Posterior vena cava (tissue), 2 donors: ENCODE measurements at regions not wholly inside any gene's neighbourhood (a gene's known extent, or its start where the extent isn't known, plus 50 kb on each side); places are given as distances from the start of the nearest gene placed in this dataset.

Source experiments
- DNase-seq: peaks from one replicate; pipeline ENCODE4 v3.0.0-alpha.2; 2020; ENCODE audit warnings: low spot score
- intact Hi-C, 2 donors: fragments of 100-400 bp; cut with DNase I; formaldehyde crosslinking; loops; one replicate each; pipeline versions ENCODE4 v1.14.1 to v1.14.2; 2022 to 2023
- donor health status: DM: yes; HTN: yes; CAD: no.
- donor health status: DM: yes; HTN: yes; CAD: no.

DNA sequence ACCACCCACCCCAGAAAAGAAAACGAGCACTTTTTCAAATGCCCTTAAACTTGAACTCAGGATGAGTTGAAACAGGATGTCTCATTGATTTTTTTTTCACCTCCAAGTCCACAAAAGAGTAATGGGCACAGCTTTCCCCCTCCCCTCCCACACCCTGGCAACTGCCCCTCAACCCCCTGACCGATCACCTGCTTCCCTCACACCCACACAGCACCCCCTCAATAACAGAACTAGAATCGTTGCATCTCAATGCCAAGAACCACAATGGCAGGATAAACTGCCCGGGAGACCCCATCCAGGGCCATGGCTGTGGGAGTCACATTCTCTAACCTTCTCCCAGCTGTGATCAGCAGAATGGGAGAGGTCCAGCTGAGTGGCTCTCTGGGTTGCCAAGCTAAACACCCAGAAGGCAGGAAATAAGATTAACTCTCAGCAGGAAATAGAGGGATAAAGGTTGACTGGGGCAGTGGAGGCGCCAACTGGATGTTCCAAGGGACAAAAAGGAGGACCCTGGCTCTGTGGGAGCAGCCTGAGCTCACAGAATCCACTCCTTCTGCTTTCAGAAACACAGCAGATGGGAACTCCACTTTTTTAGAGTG is 128.0 kb upstream of the SDK2 start:
- intact Hi-C loops, result no loop called here
- peak; percentile 29 for DNase-seq

DNA sequence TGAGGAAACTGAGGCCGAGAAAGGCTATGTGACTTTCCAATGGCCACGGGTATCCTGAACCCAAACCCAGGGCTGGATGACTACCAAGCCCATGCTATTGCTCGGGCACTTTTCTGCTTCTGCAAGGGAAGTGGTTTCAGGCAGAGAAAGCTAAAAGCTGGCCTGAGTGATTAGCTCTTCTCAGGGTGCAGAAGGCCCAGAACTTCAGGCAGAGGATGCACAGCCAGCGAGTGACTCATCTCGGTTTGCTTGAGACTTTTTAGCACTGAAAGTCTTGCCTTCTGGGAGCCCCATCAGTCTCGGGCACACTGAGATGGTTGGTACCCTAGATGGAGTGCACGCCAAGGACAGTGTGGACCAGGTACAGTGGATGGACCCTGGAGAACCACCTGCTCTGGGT is 129.5 kb upstream of the SDK2 start:
- intact Hi-C loops, result no loop called here
- DNase-seq, result peak; percentile 65

DNA sequence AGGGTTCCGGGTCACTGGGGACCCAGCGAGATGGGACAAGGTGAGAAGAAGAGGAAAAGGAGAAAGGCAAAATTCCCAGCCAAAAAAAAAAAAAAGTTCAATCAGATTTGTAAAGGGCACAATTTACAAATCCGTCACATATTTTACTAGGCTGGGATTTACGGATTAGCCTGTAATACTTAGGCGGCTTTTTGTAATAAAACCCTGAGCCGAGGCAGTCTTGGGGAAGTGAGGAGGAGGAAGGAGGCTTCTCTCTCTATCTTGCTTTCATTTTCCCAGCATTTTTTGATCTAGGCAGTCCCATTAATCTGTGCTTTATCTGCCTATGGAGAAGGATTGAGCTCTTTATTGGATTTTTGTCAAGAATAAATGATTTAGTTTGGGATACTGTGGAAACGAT is 130.6 kb upstream of the SDK2 start:
- no peak for DNase-seq
- intact Hi-C loops, result no loop called here

DNA sequence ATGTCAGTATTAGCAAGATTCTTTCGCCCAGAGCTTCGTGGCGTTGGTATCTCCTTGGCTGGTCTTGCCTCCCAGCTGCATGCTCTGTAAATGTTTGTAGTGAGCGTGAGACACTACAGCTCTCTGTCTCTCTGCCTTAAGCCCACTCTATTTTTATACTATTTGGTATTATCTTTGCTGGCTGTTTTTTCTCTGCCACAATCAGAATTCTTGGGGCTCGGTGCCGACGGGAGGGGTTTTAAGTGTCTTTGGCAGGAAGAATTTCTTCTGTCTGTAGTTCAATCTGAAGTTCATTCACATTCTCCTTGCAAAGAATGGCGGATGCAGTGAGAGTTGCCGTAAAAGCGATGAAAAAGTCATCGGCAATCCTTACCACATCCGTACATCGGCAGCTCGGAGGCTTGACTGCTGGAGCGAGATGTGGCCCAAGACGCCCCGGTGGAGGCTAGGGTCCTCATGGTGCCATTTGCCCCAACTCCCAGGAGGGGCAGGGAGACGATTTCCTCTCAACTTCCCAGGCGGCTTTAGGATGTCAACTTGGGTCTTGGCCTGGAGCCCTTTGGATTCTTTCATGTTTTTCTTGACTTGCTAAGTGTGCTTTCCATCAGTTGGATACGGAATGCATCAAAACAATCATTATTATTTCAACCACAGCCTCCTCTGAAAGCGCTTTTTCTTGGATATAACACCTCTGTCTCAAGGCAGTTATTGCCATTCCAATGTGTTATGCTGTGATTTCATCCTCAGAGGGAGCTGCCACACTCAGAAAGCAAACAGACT is 132.3 kb upstream of the SDK2 start:
- no peak for DNase-seq
- intact Hi-C loops, result no loop called here

DNA sequence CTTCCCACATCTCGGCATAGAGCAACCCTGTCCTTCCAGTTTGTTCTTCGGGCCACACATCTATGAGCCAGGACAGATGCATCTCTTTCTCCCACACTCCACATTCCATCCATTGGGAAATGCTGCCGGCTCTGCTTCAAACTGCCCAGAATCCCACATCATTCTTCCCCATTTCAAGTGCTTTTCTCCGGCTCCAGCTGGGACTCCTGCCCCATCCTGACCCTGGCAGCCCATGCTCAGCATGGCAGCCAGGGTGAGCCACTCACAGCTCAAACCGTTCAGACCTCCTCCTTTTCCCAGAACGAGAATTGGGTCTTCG is 132.8 kb upstream of the SDK2 start:
- intact Hi-C loops, result no loop called here
- peak; percentile 64 for DNase-seq

DNA sequence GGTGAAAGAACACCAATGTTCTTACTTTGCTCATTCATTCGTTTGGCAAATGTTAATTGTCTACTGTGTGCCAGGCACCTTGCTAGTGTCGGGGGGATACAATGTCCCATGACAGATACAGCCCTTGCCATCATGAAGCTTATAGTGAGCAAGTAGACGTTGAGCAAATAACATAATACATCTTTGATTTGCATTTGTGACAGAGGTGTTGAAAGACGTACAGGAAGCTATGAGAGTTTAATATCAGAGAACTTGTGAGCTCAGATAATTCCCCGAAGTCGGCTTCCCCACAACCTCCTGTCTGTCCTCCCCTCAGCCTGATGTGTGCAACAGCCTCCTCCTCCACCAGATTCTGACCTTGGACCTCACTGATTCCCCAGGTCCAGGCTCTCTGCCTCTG is 138.0 kb upstream of the SDK2 start:
- intact Hi-C loops, result no loop called here
- DNase-seq, result no peak

DNA sequence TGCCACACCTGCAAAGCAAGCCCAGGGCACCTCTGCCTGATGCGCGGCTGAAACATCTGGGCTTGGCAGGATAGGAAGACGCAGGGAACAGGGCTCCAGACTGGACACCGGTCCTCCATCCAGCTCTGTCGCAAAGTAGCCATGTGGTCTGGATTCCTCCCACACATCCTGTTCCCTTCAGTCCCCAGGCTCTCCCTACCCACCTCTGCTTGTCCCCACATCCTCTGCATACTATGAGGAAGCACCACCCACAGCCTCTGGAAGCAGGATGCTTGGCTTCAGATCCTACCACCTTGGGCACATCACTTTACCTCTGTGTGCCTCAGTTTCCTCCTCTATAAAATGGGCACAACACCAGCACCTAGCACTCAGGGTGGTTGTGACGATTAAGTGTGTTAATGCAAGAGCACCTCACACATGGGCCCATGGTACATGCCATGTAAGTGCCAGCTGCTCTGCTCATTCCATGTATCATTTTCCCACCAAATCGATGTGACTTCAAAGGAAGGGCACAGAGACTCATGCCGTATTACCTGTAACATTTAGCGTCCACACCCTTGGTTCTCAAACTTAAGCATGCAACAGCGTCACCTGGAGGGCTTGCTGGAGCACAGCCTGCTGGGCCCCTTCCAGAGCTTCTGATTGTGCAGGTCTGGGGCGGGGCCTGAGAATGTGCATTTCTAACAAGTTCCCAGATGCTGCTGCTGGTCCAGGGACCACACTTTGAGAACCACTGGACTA is 138.6 kb upstream of the SDK2 start:
- DNase-seq, result peak; percentile 68
- intact Hi-C loops, result no loop called here

DNA sequence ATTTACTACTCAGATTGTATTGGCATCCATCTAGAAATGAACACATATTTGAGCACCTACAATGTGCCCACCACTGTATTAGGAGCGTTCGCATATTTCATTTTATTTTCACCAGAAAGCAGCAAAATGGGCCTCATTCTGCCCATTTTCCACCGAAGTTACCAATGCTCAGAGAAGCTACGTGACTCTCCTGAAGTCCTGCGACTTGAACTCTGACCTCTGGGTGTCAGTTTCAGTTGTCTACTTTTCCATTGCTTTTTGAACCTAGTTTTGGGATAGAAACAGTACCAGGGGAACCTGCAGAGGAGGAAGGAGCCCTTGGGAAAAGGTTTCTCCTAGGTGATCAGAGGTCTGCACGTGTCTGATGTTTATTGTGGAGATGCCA is 139.1 kb upstream of the SDK2 start:
- intact Hi-C loops, result no loop called here
- DNase-seq, result no peak

DNA sequence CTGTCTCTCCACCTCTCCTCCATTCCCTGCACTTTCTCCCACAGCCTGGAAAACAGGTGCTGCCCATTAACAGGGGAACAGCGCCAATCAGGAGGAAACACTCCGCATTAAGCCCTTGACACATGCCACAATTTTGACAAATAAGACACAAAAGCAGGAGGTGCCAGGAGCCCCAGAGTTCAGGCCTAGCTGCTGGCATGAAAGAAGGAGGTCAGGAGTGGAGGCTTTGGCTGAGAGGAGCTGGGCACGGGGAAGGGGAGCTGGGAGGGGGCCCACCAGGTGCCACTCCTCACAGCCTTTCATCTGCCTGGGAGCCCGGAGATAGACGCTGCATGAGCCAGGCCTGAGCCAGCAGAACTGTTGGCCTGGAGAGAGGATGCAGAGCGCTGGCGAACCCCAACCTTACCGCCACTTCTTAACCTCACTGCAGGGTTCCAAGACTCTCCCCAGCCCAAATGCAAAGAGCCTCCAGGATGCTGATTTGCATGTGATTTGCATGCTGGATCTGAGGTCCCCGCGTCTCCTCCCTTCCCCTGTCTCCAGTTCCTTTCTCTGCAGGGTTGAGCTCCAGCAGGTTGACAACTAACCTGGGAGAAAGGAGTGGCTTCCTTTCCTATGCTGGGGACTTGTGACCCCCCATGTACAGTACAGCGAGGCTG is 139.8 kb upstream of the SDK2 start:
- intact Hi-C loops, result no loop called here
- DNase-seq, result peak; percentile 71

DNA sequence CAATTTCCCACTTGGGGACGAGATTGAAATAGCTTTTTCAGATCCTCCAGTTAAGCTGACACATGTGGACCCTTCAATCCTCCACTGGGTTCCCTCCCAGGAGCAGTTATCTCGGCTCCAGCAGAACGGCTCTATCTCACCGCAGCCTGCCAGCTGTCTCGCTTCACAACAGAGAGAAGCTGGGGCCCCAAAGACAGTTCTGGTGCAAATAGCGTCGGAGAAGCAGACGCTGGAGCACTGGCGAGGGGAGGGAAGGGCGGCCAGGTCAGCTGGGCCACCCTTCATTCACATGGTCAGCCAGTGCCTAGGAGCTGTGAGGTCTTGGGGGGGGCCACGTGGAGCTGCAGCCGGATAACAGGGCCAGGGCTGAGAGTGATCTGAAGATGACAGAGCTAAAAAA is 141.3 kb upstream of the SDK2 start:
- no peak for DNase-seq
- intact Hi-C loops, result no loop called here

DNA sequence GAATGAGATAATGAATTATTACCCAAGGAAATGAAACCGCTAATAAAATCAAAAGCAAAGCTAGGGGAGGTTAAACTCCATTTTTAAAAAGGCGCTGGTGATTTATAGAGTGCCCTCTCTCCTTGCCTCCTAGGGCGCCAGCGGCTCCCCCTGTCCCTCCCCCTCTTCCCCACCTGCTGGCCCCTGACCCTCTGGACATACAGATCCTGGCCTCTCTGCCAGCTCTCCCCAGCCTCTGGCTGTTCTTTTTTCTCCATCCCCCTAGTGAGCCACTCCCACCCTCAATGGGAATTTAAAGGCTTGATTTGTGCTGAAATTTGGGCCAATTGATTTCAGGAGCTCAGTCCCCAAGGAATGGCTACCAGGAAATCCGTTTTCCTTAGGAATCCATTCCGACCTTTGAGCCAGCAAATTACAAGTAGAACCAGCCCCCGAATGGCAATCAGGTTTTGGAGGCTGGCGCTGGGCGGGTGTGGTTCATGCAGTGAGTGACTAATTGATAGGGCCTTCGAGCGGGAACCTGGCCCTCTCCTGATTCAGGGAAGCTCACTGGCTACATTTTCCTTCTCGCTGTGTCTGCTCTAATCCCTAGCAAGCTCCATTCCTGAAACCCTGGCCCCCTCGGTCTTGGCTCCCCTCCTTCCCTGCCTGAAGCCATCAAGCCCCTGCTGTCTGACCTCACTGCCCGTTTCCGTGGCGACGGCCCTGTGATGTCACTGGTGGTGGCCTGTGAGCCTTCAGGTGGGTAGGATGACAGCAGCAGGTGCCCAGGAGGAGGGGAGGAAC is 141.9 kb upstream of the SDK2 start:
- intact Hi-C loops, result no loop called here

DNA sequence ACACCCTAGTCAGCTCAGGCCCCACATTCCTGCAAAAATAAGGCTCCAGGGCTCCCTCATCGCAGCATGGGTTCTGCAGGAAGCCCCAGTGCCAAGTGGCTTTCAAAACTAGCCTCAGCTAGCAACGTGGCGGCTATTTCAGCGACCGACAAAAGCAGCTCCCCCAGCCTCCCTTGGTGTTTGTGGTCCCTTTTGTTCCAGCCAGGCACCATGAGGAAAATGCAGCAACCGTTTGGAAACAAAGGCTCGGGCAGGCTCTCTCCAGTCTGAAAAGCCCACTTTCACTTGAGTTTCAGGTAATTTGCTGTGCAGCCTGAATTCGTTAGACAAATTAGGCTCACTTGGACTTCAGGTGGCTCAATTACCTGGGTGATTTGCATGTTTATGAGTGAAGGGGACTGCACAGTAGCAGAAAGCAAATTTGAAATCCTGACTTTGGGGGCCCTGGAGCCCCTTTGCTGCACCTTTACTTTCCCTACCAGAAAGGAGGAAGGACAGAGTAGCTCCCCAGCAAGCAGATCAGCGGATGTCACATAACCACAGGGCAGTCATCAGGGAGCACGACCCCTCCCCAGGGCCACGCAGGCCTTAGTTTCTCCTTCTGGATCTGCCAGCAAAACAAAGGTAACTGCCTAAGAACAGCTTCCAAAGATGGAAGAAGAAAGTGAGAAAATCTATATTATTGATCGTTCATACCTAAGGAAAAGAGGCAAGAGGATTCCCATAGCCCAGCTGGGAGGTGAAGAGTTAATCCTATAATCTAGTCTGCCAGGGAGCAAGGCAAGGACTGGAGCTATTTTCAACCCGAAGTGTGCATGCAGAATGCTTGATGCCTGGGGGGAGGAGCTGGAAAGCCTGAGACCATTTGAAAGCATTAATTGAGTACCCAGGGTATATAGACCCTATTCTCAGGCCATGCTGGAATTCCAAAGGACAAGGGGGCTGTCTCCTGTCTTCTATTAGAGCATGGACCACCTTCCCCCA is 143.1 kb upstream of the SDK2 start:
- DNase-seq, result no peak
- intact Hi-C loops, result no loop called here

More for the DNA sequence above, 141.9 kb upstream of the SDK2 start:
- peak; percentile 71 for DNase-seq

DNA sequence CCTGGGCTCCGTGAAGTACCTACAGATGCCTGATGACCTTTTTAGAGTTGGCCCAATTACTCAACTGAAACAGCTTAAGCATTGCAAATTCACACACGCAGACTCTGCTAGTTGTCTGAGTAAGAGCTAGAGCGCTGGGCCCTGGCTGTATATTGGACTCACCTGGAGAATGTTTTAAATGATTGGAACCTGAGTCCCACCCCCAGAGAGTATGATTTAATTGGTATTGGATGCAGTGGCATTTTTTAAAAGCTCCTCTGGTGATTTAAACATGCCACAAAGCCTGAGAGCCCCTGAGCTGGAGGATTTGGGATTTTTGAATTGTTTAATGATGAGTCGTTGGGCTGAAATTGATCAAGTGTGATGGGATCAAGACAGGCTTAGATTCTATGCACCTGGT is 143.9 kb upstream of the SDK2 start:
- intact Hi-C loops, result no loop called here

DNA sequence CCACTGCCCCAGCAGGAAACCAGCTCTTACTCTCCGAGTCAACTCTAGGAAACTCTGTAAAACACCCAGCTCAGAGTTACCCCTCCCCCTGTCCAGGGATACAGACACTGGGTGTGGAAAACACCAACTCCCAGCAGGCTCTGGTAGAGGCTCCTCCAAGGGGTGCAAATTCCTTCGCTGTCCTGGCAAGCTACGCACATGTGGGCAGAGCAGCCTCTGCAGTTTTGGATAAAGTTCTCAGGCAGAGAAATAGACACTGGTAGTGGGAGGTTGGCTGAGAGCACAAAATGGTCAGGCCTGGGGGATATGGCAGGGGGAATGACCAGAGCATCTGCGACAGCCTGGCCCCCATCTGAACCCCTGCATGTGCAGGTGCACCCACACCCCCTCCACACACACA is 146.9 kb upstream of the SDK2 start:
- intact Hi-C loops, result no loop called here

More for the DNA sequence above, 143.9 kb upstream of the SDK2 start:
- DNase-seq, result no peak

DNA sequence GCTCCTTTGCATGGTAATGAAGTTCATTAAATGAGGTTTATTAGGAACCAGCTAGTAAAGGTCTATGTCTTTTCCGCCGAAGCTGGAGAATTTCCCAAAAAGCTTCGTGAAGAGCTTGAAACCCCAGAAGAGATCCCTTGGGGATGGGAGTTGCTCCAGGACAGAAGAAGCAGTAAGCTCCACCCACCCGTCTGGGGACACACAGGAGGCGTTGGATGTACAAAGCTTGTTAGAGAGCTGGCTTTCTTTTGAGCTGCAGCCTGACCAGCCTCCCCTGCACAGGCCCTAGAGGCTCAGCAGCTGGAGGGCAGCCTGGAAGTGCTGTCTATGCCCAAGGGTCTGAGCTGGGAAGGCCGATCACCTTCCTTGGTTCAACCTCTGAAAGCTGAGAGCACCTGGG is 147.4 kb upstream of the SDK2 start:
- intact Hi-C loops, result no loop called here
- DNase-seq, result no peak

More for the DNA sequence above, 146.9 kb upstream of the SDK2 start:
- DNase-seq, result no peak

DNA sequence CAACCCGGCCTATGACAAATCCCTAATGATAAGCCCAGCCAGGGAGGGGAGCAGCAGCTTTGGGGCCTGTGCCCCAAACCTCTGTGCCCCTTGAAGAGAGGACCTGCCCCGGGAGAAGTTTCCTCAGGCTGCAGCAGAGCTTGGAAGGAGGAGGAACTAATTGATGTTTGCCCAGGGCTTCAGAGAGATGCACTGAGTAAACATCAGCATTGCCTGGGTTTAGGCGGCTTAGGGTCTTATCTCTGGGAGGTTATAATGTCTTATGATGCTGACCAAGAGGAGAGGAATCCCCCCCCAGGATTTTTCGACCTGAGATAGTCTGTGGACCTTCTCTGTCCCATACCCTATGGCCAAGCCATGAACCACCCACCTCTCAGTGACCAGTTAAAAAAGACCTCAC is 148.7 kb upstream of the SDK2 start:
- DNase-seq, result no peak
- intact Hi-C loops, result no loop called here

DNA sequence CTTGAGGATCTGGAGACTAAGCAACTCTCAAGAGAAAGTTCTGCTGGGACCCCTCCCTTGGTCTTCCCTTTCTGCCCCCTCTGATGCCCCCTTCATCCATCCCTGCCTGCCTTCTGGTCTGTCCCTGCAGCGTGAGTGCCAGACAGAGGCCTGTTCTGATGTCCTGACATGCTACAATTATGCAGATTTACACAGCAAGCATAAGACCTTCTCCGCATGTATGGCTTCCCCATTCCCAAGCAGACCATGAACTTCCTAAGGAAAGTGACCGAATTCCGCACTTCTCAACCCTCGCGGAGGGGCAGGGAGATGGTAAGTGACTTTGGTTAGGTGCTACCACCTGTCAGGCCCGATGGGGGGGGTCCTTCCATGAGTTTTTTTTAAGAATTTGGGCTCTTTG is 150.1 kb upstream of the SDK2 start:
- intact Hi-C loops, result no loop called here
- DNase-seq, result no peak

DNA sequence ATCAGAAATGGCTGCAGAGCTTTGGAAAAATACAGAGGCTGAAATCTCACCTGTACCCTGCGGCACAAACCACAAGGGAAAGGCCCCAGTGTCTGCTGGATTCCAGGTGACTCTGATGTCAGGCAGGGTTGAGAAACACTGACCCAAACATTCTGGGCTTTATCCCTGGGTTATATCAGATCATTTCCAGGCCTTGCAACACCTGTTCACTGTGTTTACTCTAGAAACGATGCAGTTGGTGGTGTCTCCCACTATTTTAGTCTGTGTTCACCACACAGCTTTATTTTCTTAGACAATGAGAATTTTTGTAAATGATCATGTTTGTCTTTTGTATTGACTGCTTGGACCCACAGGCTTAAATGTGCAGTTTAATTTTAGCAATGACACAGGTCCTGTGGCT is 151.5 kb upstream of the SDK2 start:
- DNase-seq, result no peak
- intact Hi-C loops, result no loop called here
